D721Med (cell line): ENCODE measurements at regions not wholly inside any gene's neighbourhood (a gene's known extent, or its start where the extent isn't known, plus 50 kb on each side); places are given as distances from the start of the nearest gene placed in this dataset.

Experiments
- DNase-seq: peaks from one replicate; pipeline ENCODE4 v3.0.0; 2011; ENCODE audit warnings: low spot score; ENCODE audit not compliant: insufficient read length
- FAIRE-seq: peaks from 2 replicates; lab custom pipeline; 2011; peaks lifted over from hg19 to GRCh38; lab: Jason Lieb, UNC
- TF ChIP-seq, protein P1 (sequence below): IDR thresholded peaks from 2 replicates; pipeline ENCODE4 v1.5.1; 2012; ENCODE audit warnings: mild to moderate bottlenecking, control low read depth; ENCODE audit not compliant: insufficient read depth; ENCODE audit errors: missing control alignments

DNA sequence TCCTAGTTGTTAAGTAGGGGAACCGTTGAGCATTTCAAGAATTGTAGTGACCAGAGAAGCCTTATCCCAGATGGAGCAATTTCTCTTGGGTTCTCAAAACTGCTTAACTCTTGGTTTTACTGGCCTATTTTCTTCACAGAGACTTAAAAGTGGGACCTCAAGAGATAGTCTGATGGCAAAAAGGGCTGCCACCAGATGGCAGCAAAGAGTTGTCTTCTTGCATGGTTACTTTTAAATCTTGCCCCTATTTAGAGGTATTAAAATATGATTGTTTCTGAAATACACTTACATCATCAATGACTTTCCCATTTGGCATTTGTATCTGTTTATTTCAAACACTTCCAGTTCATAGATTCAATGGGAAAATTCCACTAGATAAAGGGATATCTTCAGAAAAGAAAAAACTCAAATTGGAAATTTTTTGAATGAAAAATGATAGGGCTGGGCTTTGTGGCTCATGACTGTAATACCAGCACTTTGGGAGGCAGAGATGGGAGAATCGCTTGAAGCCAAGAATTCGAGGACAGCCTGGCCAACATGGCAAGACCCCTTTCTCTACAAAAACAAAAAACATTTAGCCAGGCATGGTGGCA lies 69.9 kb upstream of the CNTN1 start:
- DNase-seq (peak; percentile 22), FAIRE-seq (peak; percentile 88)
- TF ChIP-seq, protein P1, sequence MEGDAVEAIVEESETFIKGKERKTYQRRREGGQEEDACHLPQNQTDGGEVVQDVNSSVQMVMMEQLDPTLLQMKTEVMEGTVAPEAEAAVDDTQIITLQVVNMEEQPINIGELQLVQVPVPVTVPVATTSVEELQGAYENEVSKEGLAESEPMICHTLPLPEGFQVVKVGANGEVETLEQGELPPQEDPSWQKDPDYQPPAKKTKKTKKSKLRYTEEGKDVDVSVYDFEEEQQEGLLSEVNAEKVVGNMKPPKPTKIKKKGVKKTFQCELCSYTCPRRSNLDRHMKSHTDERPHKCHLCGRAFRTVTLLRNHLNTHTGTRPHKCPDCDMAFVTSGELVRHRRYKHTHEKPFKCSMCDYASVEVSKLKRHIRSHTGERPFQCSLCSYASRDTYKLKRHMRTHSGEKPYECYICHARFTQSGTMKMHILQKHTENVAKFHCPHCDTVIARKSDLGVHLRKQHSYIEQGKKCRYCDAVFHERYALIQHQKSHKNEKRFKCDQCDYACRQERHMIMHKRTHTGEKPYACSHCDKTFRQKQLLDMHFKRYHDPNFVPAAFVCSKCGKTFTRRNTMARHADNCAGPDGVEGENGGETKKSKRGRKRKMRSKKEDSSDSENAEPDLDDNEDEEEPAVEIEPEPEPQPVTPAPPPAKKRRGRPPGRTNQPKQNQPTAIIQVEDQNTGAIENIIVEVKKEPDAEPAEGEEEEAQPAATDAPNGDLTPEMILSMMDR: peak; percentile 75

DNA sequence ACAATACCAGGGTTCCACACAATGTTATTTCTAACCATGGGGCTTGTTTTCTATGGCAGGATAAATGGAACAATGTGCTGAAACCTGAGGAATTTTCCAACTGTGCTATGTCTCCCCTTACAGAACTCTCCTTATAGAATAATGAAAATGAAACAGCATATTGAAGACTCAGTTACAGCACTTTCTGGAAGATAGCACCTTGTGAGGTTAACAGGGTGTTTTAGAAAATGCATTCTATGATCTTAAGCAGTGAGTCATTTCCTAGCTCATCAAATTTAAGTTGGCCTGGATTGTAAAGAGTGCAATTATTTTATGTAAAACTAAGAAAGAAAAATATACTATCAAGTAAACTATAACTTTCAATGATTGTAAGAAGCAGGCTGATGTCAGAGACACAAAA lies 60.1 kb upstream of the CNTN1 start:
- no peak for DNase-seq
- no peak for FAIRE-seq
- TF ChIP-seq, protein P1: no peak

DNA sequence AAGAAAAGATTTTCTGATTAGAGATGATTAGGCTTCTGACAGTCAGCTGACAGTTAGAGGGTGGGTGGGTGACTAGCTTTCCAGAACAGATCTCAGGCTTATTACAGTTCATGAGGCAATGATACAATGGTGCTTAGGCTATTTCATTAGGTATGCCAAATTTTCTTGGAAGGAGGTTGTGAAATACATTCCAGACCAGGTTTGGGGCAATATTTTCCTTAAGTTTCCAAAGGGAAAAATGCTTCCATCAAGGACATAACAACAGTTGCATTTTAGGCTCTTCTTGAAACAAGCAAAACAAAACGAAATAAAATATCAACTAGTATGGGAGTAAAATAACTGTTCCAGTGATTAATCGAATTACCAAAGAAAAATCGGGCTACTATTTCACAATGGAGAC lies 59.3 kb upstream of the CNTN1 start:
- TF ChIP-seq, protein P1: no peak
- no peak for DNase-seq
- no peak for FAIRE-seq

DNA sequence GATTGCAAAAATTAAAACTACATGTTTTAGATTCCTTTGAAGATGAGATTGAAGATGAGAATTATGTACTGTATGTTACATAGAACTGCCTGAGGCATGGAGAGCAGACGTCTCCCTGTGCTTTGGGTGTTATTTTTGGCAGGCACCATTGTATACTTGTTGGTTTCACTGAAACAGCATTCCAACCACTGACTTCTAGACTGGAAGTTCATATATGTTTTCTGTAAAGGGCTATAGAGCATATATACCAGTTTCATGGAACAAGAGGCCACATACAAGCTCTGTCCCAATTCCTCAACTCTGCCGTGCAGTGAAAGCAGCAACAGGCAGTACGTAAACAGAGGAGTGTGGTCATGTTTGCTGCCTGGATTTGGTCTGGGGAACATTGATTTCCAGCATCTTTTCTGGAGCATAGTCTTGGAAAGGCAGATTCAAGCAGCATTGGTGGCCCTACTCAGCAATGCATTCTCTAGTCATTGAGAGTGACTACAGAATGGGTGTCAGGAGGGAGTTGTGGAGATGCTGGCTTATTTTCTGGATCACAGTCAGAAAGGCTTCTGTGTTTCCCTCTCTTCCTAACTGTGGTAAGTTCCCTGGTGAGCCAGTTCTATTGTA lies 57.6 kb upstream of the CNTN1 start:
- TF ChIP-seq, protein P1: no peak
- DNase-seq (no peak), FAIRE-seq (no peak)

DNA sequence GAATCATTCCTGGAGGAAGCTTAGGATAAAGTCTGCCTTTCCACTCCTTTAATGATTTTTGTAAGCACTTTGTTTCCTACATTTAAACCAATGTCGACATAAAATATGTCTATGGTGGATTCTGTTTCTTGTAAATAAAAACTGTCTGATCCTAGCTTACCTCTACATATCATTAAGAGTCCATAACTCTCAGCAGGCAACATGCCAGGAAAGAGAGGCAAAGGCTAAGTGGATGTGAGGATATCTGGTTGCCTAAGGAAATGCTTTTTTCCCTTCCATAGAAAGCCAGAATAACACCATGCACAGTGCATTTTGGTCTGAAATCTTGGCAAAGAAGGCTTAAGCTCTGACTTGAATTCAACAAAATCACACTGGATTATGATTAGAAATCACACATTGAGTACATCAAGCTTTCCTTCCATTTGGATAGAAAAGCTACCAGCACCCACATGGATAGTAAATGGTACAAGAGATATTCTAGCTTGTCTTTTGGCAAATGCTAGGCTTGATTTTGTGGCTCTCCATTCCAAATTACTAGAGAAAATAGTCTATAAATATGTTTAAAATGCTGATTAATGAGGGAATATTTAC lies 57.0 kb upstream of the CNTN1 start:
- no peak for FAIRE-seq

More for the DNA sequence above, 57.0 kb upstream of the CNTN1 start:
- TF ChIP-seq, protein P1: no peak
- DNase-seq: no peak
